Testis (tissue), 2 donors: ENCODE measurements at regions not wholly inside any gene's neighbourhood (a gene's known extent, or its start where the extent isn't known, plus 50 kb on each side); places are given as distances from the start of the nearest gene placed in this dataset.

Source experiments
- DNase-seq: peaks from one replicate; pipeline ENCODE4 v3.0.0-alpha.2; 2019
- H3K27ac ChIP-seq, 2 donors: fragments of 200-600 bp; sonication (generic); one replicate each; pipeline ENCODE4 v1.5.1; 2019
- H3K27me3 ChIP-seq: fragments of 200-600 bp; sonication (generic); one replicate; pipeline ENCODE4 v1.5.1; 2019
- H3K36me3 ChIP-seq: fragments of 200-600 bp; sonication (generic); one replicate; pipeline ENCODE4 v1.5.1; 2017; ENCODE audit warnings: low read depth; ENCODE audit errors: missing control alignments
- H3K4me1 ChIP-seq: fragments of 200-600 bp; sonication (generic); one replicate; pipeline ENCODE4 v1.5.1; 2019
- H3K4me3 ChIP-seq, 2 donors: fragments of 200-600 bp; sonication (generic); one replicate each; pipeline ENCODE4 v1.5.1; 2017 to 2019
- H3K9me3 ChIP-seq: fragments of 200-600 bp; sonication (generic); one replicate; pipeline ENCODE4 v1.5.1; 2017
- POLR2A ChIP-seq: fragments of 450-650 bp; IDR thresholded peaks from one replicate; pipeline ENCODE4 v1.6.1; 2017; ENCODE audit warnings: antibody characterized with exemption, mild to moderate bottlenecking, moderate library complexity
- WGBS, 2 donors: methylation state at CpG; one replicate each; pipeline ENCODE4 v1.1.5; 2018; 5-methylcytosine and 5-hydroxymethylcytosine counted together
- intact Hi-C: fragments of 100-400 bp; cut with DNase I; formaldehyde crosslinking; loops from one replicate; pipeline ENCODE4 v1.15.1; 2023; ENCODE audit warnings: low total_unique reads
- TF ChIP-seq, protein P1 (sequence below), 3 experiments: fragments of 450-650 bp in 2 of 3; fragments of 200-600 bp in 1 of 3; sonication (generic) in 1 of 3; IDR thresholded peaks; one replicate each; pipeline ENCODE4 v1.5.1; 2016 to 2019; ENCODE audit warnings: antibody characterized with exemption in 3 of 3, mild to moderate bottlenecking in 2 of 3, moderate library complexity in 1 of 3

- 87 to 100% methylated on average over 1 of the region's 1 CpG for WGBS, 2 donors
- Histone ChIP-seq H3K27ac (no peak overlapping the region), H3K4me3 (no peak overlapping the region), H3K4me1 (no peaks in the 10 kb centered on the region), H3K9me3 (no peaks in the 10 kb centered on the region), H3K27me3 (no peaks in the 10 kb centered on the region), H3K36me3 (no peaks in the 10 kb centered on the region)
- TF ChIP-seq, protein P1, sequence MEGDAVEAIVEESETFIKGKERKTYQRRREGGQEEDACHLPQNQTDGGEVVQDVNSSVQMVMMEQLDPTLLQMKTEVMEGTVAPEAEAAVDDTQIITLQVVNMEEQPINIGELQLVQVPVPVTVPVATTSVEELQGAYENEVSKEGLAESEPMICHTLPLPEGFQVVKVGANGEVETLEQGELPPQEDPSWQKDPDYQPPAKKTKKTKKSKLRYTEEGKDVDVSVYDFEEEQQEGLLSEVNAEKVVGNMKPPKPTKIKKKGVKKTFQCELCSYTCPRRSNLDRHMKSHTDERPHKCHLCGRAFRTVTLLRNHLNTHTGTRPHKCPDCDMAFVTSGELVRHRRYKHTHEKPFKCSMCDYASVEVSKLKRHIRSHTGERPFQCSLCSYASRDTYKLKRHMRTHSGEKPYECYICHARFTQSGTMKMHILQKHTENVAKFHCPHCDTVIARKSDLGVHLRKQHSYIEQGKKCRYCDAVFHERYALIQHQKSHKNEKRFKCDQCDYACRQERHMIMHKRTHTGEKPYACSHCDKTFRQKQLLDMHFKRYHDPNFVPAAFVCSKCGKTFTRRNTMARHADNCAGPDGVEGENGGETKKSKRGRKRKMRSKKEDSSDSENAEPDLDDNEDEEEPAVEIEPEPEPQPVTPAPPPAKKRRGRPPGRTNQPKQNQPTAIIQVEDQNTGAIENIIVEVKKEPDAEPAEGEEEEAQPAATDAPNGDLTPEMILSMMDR (IDR thresholded peaks at IDR 0.05) = no peak
- TF ChIP-seq POLR2A = no peak
- DNase-seq = no peak
- intact Hi-C loops = no loop called here
Observed at GRCh38 chr12:58262796-58263195, 321.4 kb downstream of the ATP23 start.

- TF ChIP-seq, protein P1 (IDR thresholded peaks at IDR 0.05) = no peak
- no peak for TF ChIP-seq POLR2A
- DNase-seq = no peak
- 86 to 89% methylated on average over 1 of the region's 1 CpG for WGBS, 2 donors
Observed at GRCh38 chr12:58263816-58264215, 322.4 kb downstream of the ATP23 start.

GRCh38 chr12:58268069-58268468 is 326.7 kb downstream of the ATP23 start:
- Histone ChIP-seq H3K27ac (no peak overlapping the region), H3K27me3 (no peaks in the 10 kb centered on the region), H3K4me3 (no peak overlapping the region), H3K4me1 (no peaks in the 10 kb centered on the region), H3K36me3 (no peaks in the 10 kb centered on the region), H3K9me3 (no peaks in the 10 kb centered on the region)
- intact Hi-C loops = no loop called here
- TF ChIP-seq, protein P1 (IDR thresholded peaks at IDR 0.05) = no peak
- no peak for TF ChIP-seq POLR2A
- no peak for DNase-seq

More at GRCh38 chr12:58263816-58264215, 322.4 kb downstream of the ATP23 start:
- H3K27me3 ChIP-seq = no peaks in the 10 kb centered on the region
- intact Hi-C loops = no loop called here
- H3K4me1 ChIP-seq = no peaks in the 10 kb centered on the region
- no peaks in the 10 kb centered on the region for H3K36me3 ChIP-seq
- no peak overlapping the region for H3K27ac ChIP-seq
- H3K4me3 ChIP-seq = no peak overlapping the region
- H3K9me3 ChIP-seq = no peaks in the 10 kb centered on the region

DNA sequence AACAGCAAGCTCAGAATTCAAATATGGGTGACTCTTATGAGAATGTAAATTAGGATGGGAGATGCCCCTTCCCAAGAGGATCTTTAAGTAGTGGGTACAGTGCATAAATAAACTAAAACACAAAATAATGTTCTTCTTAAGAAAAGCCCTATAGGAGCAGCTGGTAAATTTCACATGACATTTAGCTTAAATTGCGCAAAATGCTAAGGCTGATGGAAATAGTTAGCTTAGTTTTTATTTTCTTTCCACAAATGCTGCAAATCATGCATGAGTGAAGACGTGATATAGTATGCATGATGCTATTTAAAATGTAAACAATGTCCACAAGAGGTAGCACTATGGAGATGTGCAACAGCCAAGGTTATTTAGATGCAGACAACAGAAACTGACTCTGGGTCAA is 328.1 kb downstream of the ATP23 start:
- intact Hi-C loops = no loop called here
- DNase-seq = no peak
- no peak for TF ChIP-seq POLR2A
- TF ChIP-seq, protein P1 (IDR thresholded peaks at IDR 0.05) = no peak

DNA sequence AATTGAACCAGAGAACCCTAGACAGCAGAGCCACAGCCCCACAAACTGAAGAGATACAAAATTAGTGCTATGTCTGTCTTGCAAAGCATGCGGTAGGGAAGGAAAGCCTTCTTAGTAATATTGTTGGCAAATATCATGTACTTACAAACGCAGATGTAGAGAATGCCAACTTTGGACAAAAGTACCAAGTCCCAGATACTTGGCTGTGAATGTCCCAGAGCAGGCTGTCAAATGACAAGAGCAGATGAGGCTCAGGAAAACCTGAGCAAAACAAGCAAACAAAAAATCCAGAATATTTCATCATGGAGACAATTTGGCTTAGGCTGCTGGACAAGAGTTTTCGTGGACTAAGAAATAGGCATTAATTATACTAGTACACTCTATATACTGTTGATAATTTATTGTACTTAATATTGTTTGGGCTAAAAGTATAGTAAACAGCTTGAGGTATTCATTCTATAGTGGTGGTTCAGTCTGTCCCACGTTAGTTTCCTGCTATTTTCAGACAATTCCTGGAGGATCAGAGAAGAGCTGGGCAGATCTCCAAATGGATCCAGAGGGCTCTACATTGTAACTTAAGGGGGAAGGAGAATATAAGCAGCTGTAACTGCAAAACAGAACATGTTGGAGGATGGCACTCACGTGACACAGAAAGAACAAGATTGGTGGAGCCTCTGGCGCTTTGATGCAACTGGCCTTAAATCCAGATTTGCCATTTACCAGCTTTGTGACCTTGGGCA is 329.8 kb downstream of the ATP23 start:
- Histone ChIP-seq H3K27ac (no peak overlapping the region), H3K4me3 (no peak overlapping the region), H3K36me3 (no peaks in the 10 kb centered on the region), H3K27me3 (no peaks in the 10 kb centered on the region), H3K9me3 (no peaks in the 10 kb centered on the region), H3K4me1 (no peaks in the 10 kb centered on the region)
- 54 to 64% methylated on average over 6 of the region's 6 CpGs for WGBS, 2 donors
- TF ChIP-seq, protein P1 (IDR thresholded peaks at IDR 0.05) = no peak
- no peak for TF ChIP-seq POLR2A
- intact Hi-C loops = no loop called here
- DNase-seq = no peak

More for the DNA sequence above, 328.1 kb downstream of the ATP23 start:
- no peaks in the 10 kb centered on the region for H3K27me3 ChIP-seq
- 90 to 93% methylated on average over 2 of the region's 2 CpGs for WGBS, 2 donors
- H3K36me3 ChIP-seq = no peaks in the 10 kb centered on the region
- H3K9me3 ChIP-seq = no peaks in the 10 kb centered on the region
- no peaks in the 10 kb centered on the region for H3K4me1 ChIP-seq
- no peak overlapping the region for H3K4me3 ChIP-seq
- H3K27ac ChIP-seq = no peak overlapping the region
